ENCODE measurements at regions not wholly inside any gene's neighbourhood (a gene's known extent, or its start where the extent isn't known, plus 50 kb on each side); places are given as distances from the start of the nearest gene placed in this dataset.

DNA sequence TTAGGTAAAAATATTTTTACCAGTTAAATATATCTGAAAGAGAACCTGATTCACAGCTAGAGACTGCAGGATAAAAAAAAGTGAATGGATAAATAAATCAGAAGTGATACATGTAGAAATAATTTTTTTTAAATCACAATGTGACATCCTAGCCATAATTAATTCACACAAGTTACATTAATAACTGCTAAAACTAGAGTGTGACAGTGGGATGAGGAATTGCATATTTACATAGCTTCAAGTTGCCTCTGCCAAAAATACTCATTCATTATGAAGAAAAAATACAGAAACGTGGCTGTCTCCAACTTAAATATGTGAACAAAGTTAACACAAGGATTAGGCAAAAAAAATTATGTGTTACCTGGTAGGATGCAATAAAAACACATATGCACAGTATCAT lies 473.5 kb upstream of the SEMA3A start:
- DNase-seq (ENCODE audit: low spot score): no peak
- in situ Hi-C loops (cut with MboI; ENCODE audit: low pct_unique_long_range_greater_than_20kb, low sequenced_read_pairs, unreplicated experiment): no loop called here
- TF ChIP-seq, protein P1, sequence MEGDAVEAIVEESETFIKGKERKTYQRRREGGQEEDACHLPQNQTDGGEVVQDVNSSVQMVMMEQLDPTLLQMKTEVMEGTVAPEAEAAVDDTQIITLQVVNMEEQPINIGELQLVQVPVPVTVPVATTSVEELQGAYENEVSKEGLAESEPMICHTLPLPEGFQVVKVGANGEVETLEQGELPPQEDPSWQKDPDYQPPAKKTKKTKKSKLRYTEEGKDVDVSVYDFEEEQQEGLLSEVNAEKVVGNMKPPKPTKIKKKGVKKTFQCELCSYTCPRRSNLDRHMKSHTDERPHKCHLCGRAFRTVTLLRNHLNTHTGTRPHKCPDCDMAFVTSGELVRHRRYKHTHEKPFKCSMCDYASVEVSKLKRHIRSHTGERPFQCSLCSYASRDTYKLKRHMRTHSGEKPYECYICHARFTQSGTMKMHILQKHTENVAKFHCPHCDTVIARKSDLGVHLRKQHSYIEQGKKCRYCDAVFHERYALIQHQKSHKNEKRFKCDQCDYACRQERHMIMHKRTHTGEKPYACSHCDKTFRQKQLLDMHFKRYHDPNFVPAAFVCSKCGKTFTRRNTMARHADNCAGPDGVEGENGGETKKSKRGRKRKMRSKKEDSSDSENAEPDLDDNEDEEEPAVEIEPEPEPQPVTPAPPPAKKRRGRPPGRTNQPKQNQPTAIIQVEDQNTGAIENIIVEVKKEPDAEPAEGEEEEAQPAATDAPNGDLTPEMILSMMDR (IDR thresholded peaks at IDR 0.05; ENCODE audit: extremely low read depth, insufficient read depth, missing control alignments): no peak

DNA sequence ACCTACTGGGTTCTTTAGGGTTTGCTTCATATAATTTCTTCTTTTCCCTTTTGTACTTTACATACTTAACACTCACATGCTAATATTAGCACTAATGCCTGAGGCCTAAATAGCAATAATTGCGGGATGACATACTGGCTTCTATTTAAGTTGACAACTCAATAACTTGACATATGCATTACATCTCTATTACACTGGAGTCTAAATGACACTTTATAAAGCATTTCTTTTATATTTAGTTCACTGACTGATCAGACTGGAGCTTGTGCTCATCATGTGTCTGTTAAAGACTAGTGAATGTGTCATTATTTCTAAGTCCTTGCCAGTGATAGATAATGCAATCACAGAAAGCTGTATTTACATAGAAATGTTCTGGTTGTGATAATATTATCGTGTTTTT lies 472.1 kb upstream of the SEMA3A start:
- TF ChIP-seq, protein P1 (IDR thresholded peaks at IDR 0.05; ENCODE audit: extremely low read depth, insufficient read depth, missing control alignments): no peak
- in situ Hi-C loops (cut with MboI; ENCODE audit: low pct_unique_long_range_greater_than_20kb, low sequenced_read_pairs, unreplicated experiment): no loop called here
- no peak for DNase-seq (ENCODE audit: low spot score)

DNA sequence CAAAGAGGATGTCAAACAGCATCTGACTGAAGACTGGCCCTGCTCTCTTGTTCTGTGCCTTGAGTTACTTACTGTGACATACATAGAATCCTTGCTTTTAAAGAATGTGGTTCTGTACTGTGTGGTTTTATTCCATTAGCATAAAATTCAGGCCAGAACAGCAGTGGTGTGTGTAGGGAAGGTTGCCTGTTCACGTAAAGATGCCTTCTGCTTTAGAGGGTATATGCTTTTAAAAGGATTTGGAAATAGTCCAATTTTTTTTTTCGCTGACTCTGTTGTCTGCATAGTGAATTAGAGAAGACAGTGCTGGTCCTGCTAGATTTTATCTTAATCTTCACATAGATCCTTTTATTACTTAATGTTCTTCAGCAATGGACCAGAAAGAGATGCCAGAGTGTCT lies 470.8 kb upstream of the SEMA3A start:
- no peak for DNase-seq (ENCODE audit: low spot score)
- TF ChIP-seq, protein P1 (IDR thresholded peaks at IDR 0.05; ENCODE audit: extremely low read depth, insufficient read depth, missing control alignments): no peak
- in situ Hi-C loops (cut with MboI; ENCODE audit: low pct_unique_long_range_greater_than_20kb, low sequenced_read_pairs, unreplicated experiment): no loop called here

DNA sequence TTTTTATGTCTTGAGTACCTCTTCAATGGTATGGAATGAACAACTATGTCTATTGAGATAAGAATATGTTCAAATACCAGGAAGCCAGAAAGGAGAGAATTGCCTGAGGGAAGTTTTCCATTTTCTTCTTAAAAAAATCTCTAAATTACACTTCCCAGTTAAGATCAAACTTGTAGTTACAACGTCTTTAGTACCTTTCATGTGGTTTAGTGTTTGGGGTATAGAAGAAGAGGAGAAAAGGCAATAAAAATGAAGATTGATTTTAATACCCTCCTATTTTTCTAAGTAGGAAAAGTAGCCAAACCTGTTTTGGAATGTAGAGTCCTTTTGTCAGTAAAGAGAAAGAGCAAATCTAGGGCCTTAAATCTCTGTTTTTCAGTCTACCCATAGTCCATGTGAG lies 470.0 kb upstream of the SEMA3A start:
- TF ChIP-seq, protein P1 (IDR thresholded peaks at IDR 0.05; ENCODE audit: extremely low read depth, insufficient read depth, missing control alignments): no peak
- in situ Hi-C loops (cut with MboI; ENCODE audit: low pct_unique_long_range_greater_than_20kb, low sequenced_read_pairs, unreplicated experiment): no loop called here
- no peak for DNase-seq (ENCODE audit: low spot score)

DNA sequence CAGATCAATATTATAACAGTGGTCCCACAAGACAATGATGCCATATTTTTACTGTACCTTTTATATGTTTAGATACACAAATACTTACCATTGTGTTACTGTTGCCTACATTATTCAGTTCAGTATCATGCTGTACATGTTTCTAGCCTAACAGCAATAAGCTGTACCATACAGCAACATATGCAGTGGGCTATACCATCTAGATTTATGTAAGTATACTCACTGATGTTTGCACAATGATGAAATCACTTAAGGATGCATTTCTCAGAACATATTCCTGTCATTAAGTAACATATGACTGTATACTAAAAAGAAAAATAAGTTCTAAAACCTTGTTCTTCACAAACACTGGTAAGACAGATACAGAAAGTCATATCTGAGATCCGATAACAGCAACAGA lies 468.6 kb upstream of the SEMA3A start:
- TF ChIP-seq, protein P1 (IDR thresholded peaks at IDR 0.05; ENCODE audit: extremely low read depth, insufficient read depth, missing control alignments): no peak
- no peak for DNase-seq (ENCODE audit: low spot score)
- in situ Hi-C loops (cut with MboI; ENCODE audit: low pct_unique_long_range_greater_than_20kb, low sequenced_read_pairs, unreplicated experiment): no loop called here

DNA sequence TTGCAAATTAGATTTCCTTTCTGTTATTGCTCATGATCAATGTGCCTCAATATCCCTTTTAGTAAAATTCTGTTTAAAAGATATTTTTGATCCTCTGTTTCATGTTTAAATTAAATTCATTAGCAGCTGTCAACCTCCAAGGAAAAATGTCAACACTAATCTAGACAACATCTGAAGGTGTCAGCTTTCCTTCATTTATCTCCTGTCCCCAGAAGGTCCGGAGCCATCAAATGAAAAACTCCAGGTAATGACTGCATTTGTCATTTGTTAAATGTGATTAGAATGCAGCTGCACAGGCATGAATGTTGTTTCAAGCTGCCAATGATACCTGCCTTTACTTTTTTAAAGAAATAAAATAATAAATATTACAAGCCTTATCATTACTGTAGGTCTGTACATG lies 463.7 kb upstream of the SEMA3A start:
- TF ChIP-seq, protein P1 (IDR thresholded peaks at IDR 0.05; ENCODE audit: extremely low read depth, insufficient read depth, missing control alignments): no peak
- in situ Hi-C loops (cut with MboI; ENCODE audit: low pct_unique_long_range_greater_than_20kb, low sequenced_read_pairs, unreplicated experiment): no loop called here
- DNase-seq (ENCODE audit: low spot score): no peak

DNA sequence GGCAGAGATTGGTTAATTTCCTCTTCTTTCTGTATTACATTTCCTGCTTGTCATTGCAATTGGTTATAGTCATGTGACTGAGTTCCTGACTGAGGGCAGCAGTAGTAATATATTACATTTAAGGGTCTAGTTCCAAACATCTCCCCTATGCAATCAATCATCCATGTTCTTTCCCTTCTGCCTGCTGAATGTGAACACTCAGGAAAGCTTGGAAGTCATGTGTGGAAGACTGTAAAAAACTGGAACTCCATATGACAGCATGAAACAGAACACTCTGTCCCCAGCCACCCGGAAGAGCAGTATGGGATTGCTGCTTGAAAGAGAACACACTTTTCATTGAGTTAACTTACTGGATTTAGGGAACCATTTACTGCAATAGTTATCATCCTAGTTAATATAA lies 459.7 kb upstream of the SEMA3A start:
- in situ Hi-C loops (cut with MboI; ENCODE audit: low pct_unique_long_range_greater_than_20kb, low sequenced_read_pairs, unreplicated experiment): no loop called here
- DNase-seq (ENCODE audit: low spot score): no peak
- TF ChIP-seq, protein P1 (IDR thresholded peaks at IDR 0.05; ENCODE audit: extremely low read depth, insufficient read depth, missing control alignments): no peak

Data from GM13977 (cell line).